ENCODE measurements at regions not wholly inside any gene's neighbourhood (a gene's known extent, or its start where the extent isn't known, plus 50 kb on each side); places are given as distances from the start of the nearest gene placed in this dataset.

DNA sequence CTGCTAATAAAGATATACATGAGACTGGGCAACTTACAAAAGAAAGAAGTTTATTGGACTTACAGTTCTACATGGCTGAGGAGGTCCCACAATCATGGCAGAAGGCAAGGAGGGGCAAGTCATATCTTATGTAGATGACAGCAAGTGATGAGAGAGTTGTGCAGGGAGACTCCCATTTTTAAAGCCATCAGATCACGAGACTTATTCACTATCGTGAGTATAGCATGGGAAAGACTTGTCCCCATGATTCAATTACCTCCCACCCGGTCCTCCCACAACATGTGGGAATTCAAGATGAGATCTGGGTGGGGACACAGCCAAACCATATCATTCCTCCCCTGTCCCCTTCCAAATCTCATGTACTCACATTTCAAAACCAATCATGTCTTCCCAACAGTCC lies 50.9 kb upstream of the GRID2 start:
- TF ChIP-seq, protein P1, sequence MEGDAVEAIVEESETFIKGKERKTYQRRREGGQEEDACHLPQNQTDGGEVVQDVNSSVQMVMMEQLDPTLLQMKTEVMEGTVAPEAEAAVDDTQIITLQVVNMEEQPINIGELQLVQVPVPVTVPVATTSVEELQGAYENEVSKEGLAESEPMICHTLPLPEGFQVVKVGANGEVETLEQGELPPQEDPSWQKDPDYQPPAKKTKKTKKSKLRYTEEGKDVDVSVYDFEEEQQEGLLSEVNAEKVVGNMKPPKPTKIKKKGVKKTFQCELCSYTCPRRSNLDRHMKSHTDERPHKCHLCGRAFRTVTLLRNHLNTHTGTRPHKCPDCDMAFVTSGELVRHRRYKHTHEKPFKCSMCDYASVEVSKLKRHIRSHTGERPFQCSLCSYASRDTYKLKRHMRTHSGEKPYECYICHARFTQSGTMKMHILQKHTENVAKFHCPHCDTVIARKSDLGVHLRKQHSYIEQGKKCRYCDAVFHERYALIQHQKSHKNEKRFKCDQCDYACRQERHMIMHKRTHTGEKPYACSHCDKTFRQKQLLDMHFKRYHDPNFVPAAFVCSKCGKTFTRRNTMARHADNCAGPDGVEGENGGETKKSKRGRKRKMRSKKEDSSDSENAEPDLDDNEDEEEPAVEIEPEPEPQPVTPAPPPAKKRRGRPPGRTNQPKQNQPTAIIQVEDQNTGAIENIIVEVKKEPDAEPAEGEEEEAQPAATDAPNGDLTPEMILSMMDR (optimal IDR thresholded peaks at IDR 0.05 in 1 of 3, IDR thresholded peaks at IDR 0.05 in 1 of 3, conservative IDR thresholded peaks at IDR 0.05 in 1 of 3; ENCODE audit: extremely low read depth in 1 of 3, insufficient read depth in 2 of 3, low read length in 3 of 3): no peak
- no peak for TF ChIP-seq EZH2 (IDR thresholded peaks at IDR 0.05; ENCODE audit: low read length)
